Smooth muscle cell (in vitro differentiated cells): ENCODE measurements at regions not wholly inside any gene's neighbourhood (a gene's known extent, or its start where the extent isn't known, plus 50 kb on each side); places are given as distances from the start of the nearest gene placed in this dataset.

Experiments used
- DNase-seq: peaks from one replicate; lab custom pipeline; 2025; ENCODE audit not compliant: unreplicated experiment; lab: John Stamatoyannopoulos, UW
- H2AFZ ChIP-seq: fragments of 200-600 bp; sonication (generic); 2 replicates; pipeline ENCODE4 v1.6.0; 2016; ENCODE audit warnings: antibody characterized with exemption, low read depth, mild to moderate bottlenecking
- H3F3A ChIP-seq: fragments of 200-600 bp; sonication (generic); 2 replicates; pipeline ENCODE4 v1.6.0; 2017; ENCODE audit warnings: antibody characterized with exemption, low read depth
- H3K27ac ChIP-seq: fragments of 200-600 bp; sonication (generic); 2 replicates; pipeline ENCODE4 v1.5.1; 2016; ENCODE audit warnings: low read depth, mild to moderate bottlenecking
- H3K27me3 ChIP-seq: fragments of 200-600 bp; sonication (generic); 2 replicates; pipeline ENCODE4 v1.6.1; 2016; ENCODE audit warnings: low read depth, mild to moderate bottlenecking
- H3K36me3 ChIP-seq: fragments of 200-600 bp; sonication (generic); 2 replicates; pipeline ENCODE4 v1.5.1; 2016; ENCODE audit warnings: low read depth
- H3K4me1 ChIP-seq: fragments of 200-600 bp; sonication (generic); 2 replicates; pipeline ENCODE4 v1.5.1; 2016; ENCODE audit warnings: low read depth
- H3K4me2 ChIP-seq: fragments of 200-600 bp; sonication (generic); 2 replicates; pipeline ENCODE4 v1.6.0; 2016; ENCODE audit warnings: mild to moderate bottlenecking
- H3K4me3 ChIP-seq: fragments of 200-600 bp; sonication (generic); 2 replicates; pipeline ENCODE4 v1.5.1; 2016; ENCODE audit warnings: mild to moderate bottlenecking
- H3K79me2 ChIP-seq: fragments of 200-600 bp; sonication (generic); 2 replicates; pipeline ENCODE4 v1.6.0; 2016; ENCODE audit warnings: low read depth, mild to moderate bottlenecking
- H3K9ac ChIP-seq: fragments of 200-600 bp; sonication (generic); 2 replicates; pipeline ENCODE4 v1.6.0; 2016; ENCODE audit warnings: low read depth
- H3K9me3 ChIP-seq: fragments of 200-600 bp; sonication (generic); replicated peaks from 2 replicates; pipeline ENCODE4 v1.5.1; 2016; ENCODE audit warnings: low read depth
- H4K20me1 ChIP-seq: fragments of 200-600 bp; sonication (generic); 2 replicates; pipeline ENCODE4 v1.6.0; 2016; ENCODE audit warnings: low read depth
- WGBS: methylation state at CpG from one replicate; pipeline ENCODE4 v1.1.7; 2016; ENCODE audit warnings: low lambda C conversion rate; 5-methylcytosine and 5-hydroxymethylcytosine counted together
- TF ChIP-seq, protein P1 (sequence below): fragments of 200-600 bp; sonication (generic); IDR thresholded peaks from 2 replicates; pipeline ENCODE4 v1.5.1; 2017; ENCODE audit warnings: borderline replicate concordance, mild to moderate bottlenecking, antibody characterized with exemption; ENCODE audit not compliant: insufficient read depth, poor library complexity, severe bottlenecking

DNA sequence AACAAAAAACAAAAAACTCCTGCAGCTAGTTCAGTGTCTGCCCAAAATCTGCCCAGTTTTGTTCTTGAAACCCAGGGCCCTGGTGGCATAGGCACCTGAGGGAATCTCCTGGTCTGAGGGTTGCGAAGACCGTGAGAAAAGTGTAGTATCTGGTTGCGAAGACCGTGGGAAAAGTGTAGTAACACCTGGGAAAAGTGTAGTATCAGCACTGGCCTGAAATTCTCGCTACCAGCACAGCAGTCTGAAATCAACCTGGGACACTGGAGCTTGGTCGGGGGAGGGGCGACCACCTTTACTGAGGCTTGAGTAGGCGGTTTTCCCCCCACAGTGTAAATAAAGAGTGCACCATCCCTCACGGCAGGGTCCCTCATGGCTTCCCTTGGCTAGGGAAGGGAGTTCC, 82.5 kb upstream of the SP4 start:
- DNase-seq: no peak
- peaks cover 8% of the 10 kb centered on the region for H3K4me1 ChIP-seq
- no peak overlapping the region for H3K4me2 ChIP-seq
- no peak overlapping the region for H2AFZ ChIP-seq
- no peaks in the 10 kb centered on the region for H4K20me1 ChIP-seq
- H3K9me3 ChIP-seq: no peaks in the 10 kb centered on the region
- H3K9ac ChIP-seq: no peak overlapping the region
- H3K36me3 ChIP-seq: no peaks in the 10 kb centered on the region
- H3K4me3 ChIP-seq: no peak overlapping the region
- no peaks in the 10 kb centered on the region for H3K27me3 ChIP-seq
- H3F3A ChIP-seq: no peaks in the 10 kb centered on the region
- no peak overlapping the region for H3K27ac ChIP-seq
- H3K79me2 ChIP-seq: no peaks in the 10 kb centered on the region
- TF ChIP-seq, protein P1, sequence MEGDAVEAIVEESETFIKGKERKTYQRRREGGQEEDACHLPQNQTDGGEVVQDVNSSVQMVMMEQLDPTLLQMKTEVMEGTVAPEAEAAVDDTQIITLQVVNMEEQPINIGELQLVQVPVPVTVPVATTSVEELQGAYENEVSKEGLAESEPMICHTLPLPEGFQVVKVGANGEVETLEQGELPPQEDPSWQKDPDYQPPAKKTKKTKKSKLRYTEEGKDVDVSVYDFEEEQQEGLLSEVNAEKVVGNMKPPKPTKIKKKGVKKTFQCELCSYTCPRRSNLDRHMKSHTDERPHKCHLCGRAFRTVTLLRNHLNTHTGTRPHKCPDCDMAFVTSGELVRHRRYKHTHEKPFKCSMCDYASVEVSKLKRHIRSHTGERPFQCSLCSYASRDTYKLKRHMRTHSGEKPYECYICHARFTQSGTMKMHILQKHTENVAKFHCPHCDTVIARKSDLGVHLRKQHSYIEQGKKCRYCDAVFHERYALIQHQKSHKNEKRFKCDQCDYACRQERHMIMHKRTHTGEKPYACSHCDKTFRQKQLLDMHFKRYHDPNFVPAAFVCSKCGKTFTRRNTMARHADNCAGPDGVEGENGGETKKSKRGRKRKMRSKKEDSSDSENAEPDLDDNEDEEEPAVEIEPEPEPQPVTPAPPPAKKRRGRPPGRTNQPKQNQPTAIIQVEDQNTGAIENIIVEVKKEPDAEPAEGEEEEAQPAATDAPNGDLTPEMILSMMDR: no peak
- WGBS: 82% methylated on average over 9 of the region's 9 CpGs

DNA sequence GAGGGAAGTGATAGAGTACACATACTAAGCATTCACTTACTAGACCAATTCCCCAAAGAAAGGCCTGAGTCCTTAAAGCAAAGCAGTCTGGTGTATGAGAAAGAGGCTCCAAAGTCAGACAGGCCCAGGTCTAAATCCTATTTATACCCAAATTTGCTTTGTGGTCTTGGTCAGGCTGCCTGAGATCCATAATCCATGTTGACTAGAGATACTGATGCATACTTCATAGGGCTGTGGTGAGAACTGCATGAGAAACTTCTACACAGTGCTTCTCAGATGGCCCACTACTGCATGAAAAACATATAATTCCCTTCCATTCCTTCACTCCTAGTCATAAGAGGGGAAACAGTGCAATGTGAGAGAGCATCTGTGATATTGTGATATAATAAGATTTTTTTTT, 81.6 kb upstream of the SP4 start:
- no peak for DNase-seq
- no peaks in the 10 kb centered on the region for H3K36me3 ChIP-seq
- no peak overlapping the region for H3K4me2 ChIP-seq
- H3K79me2 ChIP-seq: no peaks in the 10 kb centered on the region
- H3K4me1 ChIP-seq: peaks cover 8% of the 10 kb centered on the region
- H3K9me3 ChIP-seq: no peaks in the 10 kb centered on the region
- TF ChIP-seq, protein P1: no peak
- H4K20me1 ChIP-seq: no peaks in the 10 kb centered on the region
- no peak overlapping the region for H3K4me3 ChIP-seq
- no peak overlapping the region for H3K27ac ChIP-seq
- no peaks in the 10 kb centered on the region for H3K27me3 ChIP-seq
- H2AFZ ChIP-seq: no peak overlapping the region
- no peaks in the 10 kb centered on the region for H3F3A ChIP-seq
- no peak overlapping the region for H3K9ac ChIP-seq

DNA sequence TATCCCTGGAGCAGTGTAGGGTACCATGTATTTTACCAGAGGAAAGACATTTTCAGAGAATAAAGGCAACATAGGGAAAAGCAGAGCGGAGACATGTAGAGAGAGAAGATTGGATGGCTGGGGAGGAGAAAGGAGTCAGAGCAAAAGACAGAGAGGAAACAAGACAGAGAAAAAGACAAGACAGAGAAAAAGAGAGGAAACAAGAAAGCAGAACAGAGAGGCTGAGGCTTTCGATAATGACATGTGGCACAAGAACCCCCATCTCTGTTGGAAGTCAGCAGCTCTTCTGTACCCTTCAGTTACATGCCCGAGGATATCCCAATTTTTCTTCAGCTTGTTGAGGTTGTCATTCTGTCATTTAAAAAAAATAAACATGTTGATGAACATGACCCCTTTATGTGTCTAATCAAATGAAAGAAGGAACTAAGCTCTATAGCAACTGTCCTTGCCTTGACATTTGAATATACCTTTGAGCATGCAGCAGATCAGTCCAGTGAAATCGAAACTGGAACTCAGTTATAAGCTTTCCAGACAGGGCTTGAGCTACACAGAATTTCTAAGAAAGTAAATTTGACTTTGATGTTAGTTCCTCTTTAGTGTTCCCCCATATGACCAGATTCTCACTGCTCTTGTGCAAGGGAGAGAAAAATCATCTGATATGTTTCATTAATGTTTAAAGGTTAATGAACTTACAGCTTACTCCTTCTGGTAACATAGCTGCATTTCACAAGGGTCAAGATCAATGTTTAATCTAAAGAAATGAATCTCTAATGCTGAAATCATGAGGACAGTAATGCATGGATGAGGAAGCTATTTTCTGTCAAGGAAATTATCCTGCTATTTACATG, 75.1 kb upstream of the SP4 start:
- Histone ChIP-seq H3K4me2 (no peak overlapping the region), H3F3A (no peaks in the 10 kb centered on the region), H4K20me1 (no peaks in the 10 kb centered on the region), H3K9ac (no peak overlapping the region), H3K27ac (no peak overlapping the region), H3K79me2 (no peaks in the 10 kb centered on the region), H3K4me3 (no peak overlapping the region), H3K9me3 (no peaks in the 10 kb centered on the region), H3K27me3 (no peaks in the 10 kb centered on the region), H3K4me1 (no peaks in the 10 kb centered on the region), H3K36me3 (no peaks in the 10 kb centered on the region), H2AFZ (no peak overlapping the region)
- TF ChIP-seq, protein P1: no peak
- 84% methylated on average over 4 of the region's 4 CpGs for WGBS
- no peak for DNase-seq

DNA sequence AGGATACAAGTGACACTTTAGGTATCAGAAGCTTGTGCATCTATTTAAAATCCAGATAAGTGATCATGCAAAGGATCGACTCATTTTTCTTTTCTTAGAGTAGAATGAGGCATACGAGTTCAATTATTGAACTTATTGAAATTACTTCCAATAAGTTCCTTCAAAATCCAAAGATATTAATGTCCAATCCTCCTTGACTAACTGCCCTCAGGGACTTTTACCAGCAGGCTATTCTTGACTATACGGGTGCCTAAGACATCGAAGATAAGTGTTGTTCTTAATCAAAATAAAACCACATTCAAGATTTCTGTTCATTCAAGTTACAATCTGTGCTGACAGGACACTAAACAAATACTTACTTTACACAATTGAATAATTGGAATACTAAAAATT, 74.5 kb upstream of the SP4 start:
- Histone ChIP-seq H4K20me1 (no peaks in the 10 kb centered on the region), H3K79me2 (no peaks in the 10 kb centered on the region), H3K9ac (no peak overlapping the region), H2AFZ (no peak overlapping the region), H3K9me3 (no peaks in the 10 kb centered on the region), H3K4me3 (no peak overlapping the region), H3K27me3 (no peaks in the 10 kb centered on the region), H3F3A (no peaks in the 10 kb centered on the region), H3K27ac (no peak overlapping the region), H3K4me1 (no peaks in the 10 kb centered on the region), H3K4me2 (no peak overlapping the region), H3K36me3 (no peaks in the 10 kb centered on the region)
- DNase-seq: no peak
- WGBS: 90% methylated on average over 4 of the region's 4 CpGs
- TF ChIP-seq, protein P1: no peak
